ENCODE measurements at regions not wholly inside any gene's neighbourhood (a gene's known extent, or its start where the extent isn't known, plus 50 kb on each side); places are given as distances from the start of the nearest gene placed in this dataset.

- DNase-seq (ENCODE audit: extremely low spot score), result no peak
- H3K4me3 ChIP-seq, result no peak overlapping the region
- no peaks in the 10 kb centered on the region for H3K36me3 ChIP-seq
- intact Hi-C loops (cut with DNase I), result no loop called here
- 92% methylated on average over 4 of the region's 4 CpGs for WGBS
- no peak for TF ChIP-seq CTCF (IDR thresholded peaks at IDR 0.05)
- no peak for TF ChIP-seq POLR2A (IDR thresholded peaks at IDR 0.05; ENCODE audit: low read depth)
- no peak for TF ChIP-seq POLR2AphosphoS5 (IDR thresholded peaks at IDR 0.05)
- TF ChIP-seq EP300 (IDR thresholded peaks at IDR 0.05), result no peak
- no peaks in the 10 kb centered on the region for H3K27me3 ChIP-seq
- no peak overlapping the region for H3K27ac ChIP-seq (replicated peaks in 1 of 4)
- no peaks in the 10 kb centered on the region for H3K4me1 ChIP-seq
- H3K9me3 ChIP-seq, result no peaks in the 10 kb centered on the region
Measured at GRCh38 chr4:129246145-129246544, 150.2 kb downstream of the C4orf33 start.

GRCh38 chr4:129246910-129247461 is 151.0 kb downstream of the C4orf33 start:
- no peak for DNase-seq (ENCODE audit: extremely low spot score)
- intact Hi-C loops (cut with DNase I), result no loop called here
- no peaks in the 10 kb centered on the region for H3K36me3 ChIP-seq
- no peak overlapping the region for H3K4me3 ChIP-seq
- H3K27ac ChIP-seq (replicated peaks in 1 of 4), result no peak overlapping the region
- H3K4me1 ChIP-seq, result no peaks in the 10 kb centered on the region
- TF ChIP-seq POLR2A (IDR thresholded peaks at IDR 0.05; ENCODE audit: low read depth) (no peak), EP300 (IDR thresholded peaks at IDR 0.05) (no peak), POLR2AphosphoS5 (IDR thresholded peaks at IDR 0.05) (no peak), CTCF (IDR thresholded peaks at IDR 0.05) (no peak)
- no peaks in the 10 kb centered on the region for H3K27me3 ChIP-seq
- H3K9me3 ChIP-seq, result no peaks in the 10 kb centered on the region
- 88% methylated on average over 15 of the region's 15 CpGs for WGBS

GRCh38 chr4:129248621-129249020 is 152.7 kb downstream of the C4orf33 start:
- no peak overlapping the region for H3K4me3 ChIP-seq
- no peaks in the 10 kb centered on the region for H3K27me3 ChIP-seq
- no peak for DNase-seq (ENCODE audit: extremely low spot score)
- no peak for TF ChIP-seq POLR2AphosphoS5 (IDR thresholded peaks at IDR 0.05)
- no peak for TF ChIP-seq CTCF (IDR thresholded peaks at IDR 0.05)
- TF ChIP-seq EP300 (IDR thresholded peaks at IDR 0.05), result no peak
- no peak for TF ChIP-seq POLR2A (IDR thresholded peaks at IDR 0.05; ENCODE audit: low read depth)
- H3K27ac ChIP-seq (replicated peaks in 1 of 4), result no peak overlapping the region
- 91% methylated on average over 1 of the region's 1 CpG for WGBS
- H3K4me1 ChIP-seq, result no peaks in the 10 kb centered on the region
- intact Hi-C loops (cut with DNase I), result no loop called here
- no peaks in the 10 kb centered on the region for H3K36me3 ChIP-seq
- H3K9me3 ChIP-seq, result no peaks in the 10 kb centered on the region

GRCh38 chr4:129254126-129254525 is 158.2 kb downstream of the C4orf33 start:
- no peak overlapping the region for H3K4me3 ChIP-seq
- TF ChIP-seq POLR2A (IDR thresholded peaks at IDR 0.05; ENCODE audit: low read depth), result no peak
- no peak for TF ChIP-seq CTCF (IDR thresholded peaks at IDR 0.05)
- no peak for TF ChIP-seq POLR2AphosphoS5 (IDR thresholded peaks at IDR 0.05)
- TF ChIP-seq EP300 (IDR thresholded peaks at IDR 0.05), result no peak
- intact Hi-C loops (cut with DNase I), result no loop called here
- H3K4me1 ChIP-seq, result no peaks in the 10 kb centered on the region
- H3K36me3 ChIP-seq, result no peaks in the 10 kb centered on the region
- DNase-seq (ENCODE audit: extremely low spot score), result no peak
- H3K27me3 ChIP-seq, result no peaks in the 10 kb centered on the region
- no peaks in the 10 kb centered on the region for H3K9me3 ChIP-seq
- H3K27ac ChIP-seq (replicated peaks in 1 of 4), result no peak overlapping the region

GRCh38 chr4:129254526-129254925 is 158.6 kb downstream of the C4orf33 start:
- H3K27me3 ChIP-seq, result no peaks in the 10 kb centered on the region
- intact Hi-C loops (cut with DNase I), result no loop called here
- H3K27ac ChIP-seq (replicated peaks in 1 of 4), result no peak overlapping the region
- TF ChIP-seq POLR2A (IDR thresholded peaks at IDR 0.05; ENCODE audit: low read depth), result no peak
- no peak for TF ChIP-seq EP300 (IDR thresholded peaks at IDR 0.05)
- no peak for TF ChIP-seq CTCF (IDR thresholded peaks at IDR 0.05)
- no peak for TF ChIP-seq POLR2AphosphoS5 (IDR thresholded peaks at IDR 0.05)
- H3K4me3 ChIP-seq, result no peak overlapping the region
- no peaks in the 10 kb centered on the region for H3K4me1 ChIP-seq
- no peaks in the 10 kb centered on the region for H3K36me3 ChIP-seq
- no peaks in the 10 kb centered on the region for H3K9me3 ChIP-seq
- DNase-seq (ENCODE audit: extremely low spot score), result no peak
